ENCODE measurements at regions not wholly inside any gene's neighbourhood (a gene's known extent, or its start where the extent isn't known, plus 50 kb on each side); places are given as distances from the start of the nearest gene placed in this dataset.

GRCh38 chr22:34429314-34429713, 509.0 kb upstream of the LARGE1 start:
- Mint-ChIP-seq H3K27ac (no peak overlapping the region), H3K4me1 (ENCODE audit: low read depth) (no peaks in the 10 kb centered on the region), H3K36me3 (ENCODE audit: low read depth) (no peaks in the 10 kb centered on the region), H3K27me3 (no peaks in the 10 kb centered on the region), H3K4me3 (no peak overlapping the region), H3K9me3 (peaks cover 3% of the 10 kb centered on the region)
- no peak for DNase-seq

DNA sequence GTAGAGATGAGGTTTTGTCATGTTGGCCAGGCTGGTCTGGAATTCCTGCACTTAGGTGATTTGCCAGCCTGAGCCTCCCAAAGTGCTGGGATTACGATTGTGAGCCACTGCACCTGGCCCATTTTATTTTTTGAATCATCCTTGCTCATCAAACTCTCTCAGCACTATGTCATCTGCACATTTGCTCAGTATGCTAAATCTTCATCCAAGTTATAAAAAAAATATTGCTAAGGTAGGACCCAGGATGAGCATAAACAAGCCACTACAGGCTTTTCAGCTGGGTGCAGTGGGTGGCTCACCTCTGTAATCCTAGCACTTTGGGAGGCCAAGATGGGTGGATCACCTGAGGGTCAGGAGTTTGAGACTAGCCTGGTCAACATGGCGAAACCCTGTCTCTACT, 510.1 kb upstream of the LARGE1 start:
- no peaks in the 10 kb centered on the region for H3K27me3 Mint-ChIP-seq

GRCh38 chr22:34434371-34434770, 514.1 kb upstream of the LARGE1 start:
- no peak for DNase-seq

More for the DNA sequence above, 510.1 kb upstream of the LARGE1 start:
- H3K36me3 Mint-ChIP-seq (ENCODE audit: low read depth): no peaks in the 10 kb centered on the region
- H3K4me1 Mint-ChIP-seq (ENCODE audit: low read depth): no peaks in the 10 kb centered on the region
- H3K27ac Mint-ChIP-seq: no peak overlapping the region
- no peak for DNase-seq
- no peak overlapping the region for H3K4me3 Mint-ChIP-seq
- peaks cover 3% of the 10 kb centered on the region for H3K9me3 Mint-ChIP-seq

GRCh38 chr22:34437140-34437539, 516.9 kb upstream of the LARGE1 start:
- no peak overlapping the region for H3K27ac Mint-ChIP-seq
- no peak for DNase-seq
- no peaks in the 10 kb centered on the region for H3K9me3 Mint-ChIP-seq
- no peaks in the 10 kb centered on the region for H3K4me1 Mint-ChIP-seq (ENCODE audit: low read depth)
- H3K4me3 Mint-ChIP-seq: no peak overlapping the region
- no peaks in the 10 kb centered on the region for H3K36me3 Mint-ChIP-seq (ENCODE audit: low read depth)
- H3K27me3 Mint-ChIP-seq: no peaks in the 10 kb centered on the region

More at GRCh38 chr22:34434371-34434770, 514.1 kb upstream of the LARGE1 start:
- H3K4me3 Mint-ChIP-seq: no peak overlapping the region
- no peaks in the 10 kb centered on the region for H3K9me3 Mint-ChIP-seq
- H3K27me3 Mint-ChIP-seq: no peaks in the 10 kb centered on the region
- no peaks in the 10 kb centered on the region for H3K4me1 Mint-ChIP-seq (ENCODE audit: low read depth)
- no peaks in the 10 kb centered on the region for H3K36me3 Mint-ChIP-seq (ENCODE audit: low read depth)
- no peak overlapping the region for H3K27ac Mint-ChIP-seq

GRCh38 chr22:34454598-34454997, 534.3 kb upstream of the LARGE1 start:
- Mint-ChIP-seq H3K27me3 (no peaks in the 10 kb centered on the region), H3K36me3 (ENCODE audit: low read depth) (no peaks in the 10 kb centered on the region), H3K9me3 (no peaks in the 10 kb centered on the region), H3K4me1 (ENCODE audit: low read depth) (no peaks in the 10 kb centered on the region), H3K27ac (no peak overlapping the region), H3K4me3 (no peak overlapping the region)
- DNase-seq: no peak

DNA sequence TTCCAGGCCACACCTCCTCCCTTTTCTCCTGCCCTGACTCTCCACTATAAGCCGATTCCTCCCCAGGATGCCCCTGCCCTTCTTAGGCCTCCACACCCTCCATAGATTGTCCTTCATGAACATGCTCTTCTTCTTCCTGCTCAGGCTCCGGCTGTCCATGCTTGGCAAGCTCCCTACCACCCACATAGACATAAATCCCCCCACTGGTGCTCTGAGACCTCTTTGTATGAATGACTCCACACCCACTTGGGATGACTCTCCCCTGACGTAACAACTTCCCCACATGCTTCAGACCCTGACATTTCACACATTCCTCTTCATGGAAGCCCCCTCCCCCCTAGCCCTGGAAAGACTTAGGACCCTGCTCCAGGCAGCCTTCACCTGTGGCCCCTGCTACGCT, 542.5 kb upstream of the LARGE1 start:
- H3K36me3 Mint-ChIP-seq (ENCODE audit: low read depth): no peaks in the 10 kb centered on the region
- no peak overlapping the region for H3K27ac Mint-ChIP-seq
- no peaks in the 10 kb centered on the region for H3K4me1 Mint-ChIP-seq (ENCODE audit: low read depth)
- no peak overlapping the region for H3K4me3 Mint-ChIP-seq
- no peak for DNase-seq
- no peaks in the 10 kb centered on the region for H3K27me3 Mint-ChIP-seq
- H3K9me3 Mint-ChIP-seq: no peaks in the 10 kb centered on the region

DNA sequence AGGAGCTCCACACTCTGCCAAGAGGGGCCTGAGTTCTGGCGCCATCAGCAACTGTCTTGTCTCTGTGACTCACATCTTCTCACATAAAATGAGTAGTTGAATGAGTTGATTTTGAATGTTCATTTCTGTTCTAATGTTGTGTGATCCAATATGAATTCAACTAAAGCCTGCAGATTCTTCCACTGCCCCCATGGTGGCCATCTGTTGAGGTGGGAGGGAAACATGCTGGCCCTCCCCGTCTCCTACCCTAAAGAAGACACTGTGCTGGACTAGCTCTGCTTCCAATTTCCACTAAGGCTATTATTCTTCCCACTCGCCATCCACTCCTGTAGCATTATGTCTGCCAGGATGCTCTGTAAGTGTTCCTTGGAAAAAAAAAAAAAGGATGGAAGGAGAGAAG, 555.6 kb upstream of the LARGE1 start:
- H3K27ac Mint-ChIP-seq: no peak overlapping the region
- DNase-seq: no peak
- H3K36me3 Mint-ChIP-seq (ENCODE audit: low read depth): no peaks in the 10 kb centered on the region
- H3K9me3 Mint-ChIP-seq: peaks cover 10% of the 10 kb centered on the region
- no peaks in the 10 kb centered on the region for H3K4me1 Mint-ChIP-seq (ENCODE audit: low read depth)
- no peak overlapping the region for H3K4me3 Mint-ChIP-seq
- H3K27me3 Mint-ChIP-seq: no peaks in the 10 kb centered on the region

GRCh38 chr22:34476762-34477161, 556.5 kb upstream of the LARGE1 start:
- H3K4me1 Mint-ChIP-seq (ENCODE audit: low read depth): no peaks in the 10 kb centered on the region

GRCh38 chr22:34481090-34481489, 560.8 kb upstream of the LARGE1 start:
- no peaks in the 10 kb centered on the region for H3K36me3 Mint-ChIP-seq (ENCODE audit: low read depth)
- no peaks in the 10 kb centered on the region for H3K4me1 Mint-ChIP-seq (ENCODE audit: low read depth)
- no peak overlapping the region for H3K4me3 Mint-ChIP-seq

More at GRCh38 chr22:34476762-34477161, 556.5 kb upstream of the LARGE1 start:
- H3K9me3 Mint-ChIP-seq: peaks cover 15% of the 10 kb centered on the region
- H3K4me3 Mint-ChIP-seq: no peak overlapping the region
- H3K27ac Mint-ChIP-seq: no peak overlapping the region
- no peaks in the 10 kb centered on the region for H3K27me3 Mint-ChIP-seq
- DNase-seq: no peak
- no peaks in the 10 kb centered on the region for H3K36me3 Mint-ChIP-seq (ENCODE audit: low read depth)

DNA sequence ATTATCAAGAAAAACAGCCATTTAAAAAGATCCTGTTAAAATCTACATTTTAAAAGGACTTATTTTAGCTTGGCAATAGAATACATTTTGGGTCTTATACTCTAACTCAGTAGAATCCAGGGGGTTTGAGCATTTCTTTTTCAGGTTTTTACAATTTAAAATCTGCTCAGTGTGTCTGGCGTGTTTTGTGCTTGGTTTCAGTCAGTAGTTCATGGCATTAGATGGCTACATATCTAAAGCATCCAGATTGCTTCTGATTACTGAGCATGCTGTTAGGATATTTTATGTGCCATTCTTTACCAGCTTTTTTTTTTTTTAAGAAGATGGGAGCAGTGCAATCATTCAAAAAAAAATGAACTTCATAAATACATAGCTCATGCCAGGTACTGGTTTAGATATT, 566.1 kb upstream of the LARGE1 start:
- Mint-ChIP-seq H3K9me3 (peaks cover 3% of the 10 kb centered on the region), H3K27ac (no peak overlapping the region), H3K4me3 (no peak overlapping the region), H3K4me1 (ENCODE audit: low read depth) (no peaks in the 10 kb centered on the region), H3K27me3 (no peaks in the 10 kb centered on the region), H3K36me3 (ENCODE audit: low read depth) (no peaks in the 10 kb centered on the region)
- no peak for DNase-seq

More at GRCh38 chr22:34481090-34481489, 560.8 kb upstream of the LARGE1 start:
- H3K27me3 Mint-ChIP-seq: no peaks in the 10 kb centered on the region
- peaks cover 18% of the 10 kb centered on the region for H3K9me3 Mint-ChIP-seq
- no peak for DNase-seq
- H3K27ac Mint-ChIP-seq: no peak overlapping the region

DNA sequence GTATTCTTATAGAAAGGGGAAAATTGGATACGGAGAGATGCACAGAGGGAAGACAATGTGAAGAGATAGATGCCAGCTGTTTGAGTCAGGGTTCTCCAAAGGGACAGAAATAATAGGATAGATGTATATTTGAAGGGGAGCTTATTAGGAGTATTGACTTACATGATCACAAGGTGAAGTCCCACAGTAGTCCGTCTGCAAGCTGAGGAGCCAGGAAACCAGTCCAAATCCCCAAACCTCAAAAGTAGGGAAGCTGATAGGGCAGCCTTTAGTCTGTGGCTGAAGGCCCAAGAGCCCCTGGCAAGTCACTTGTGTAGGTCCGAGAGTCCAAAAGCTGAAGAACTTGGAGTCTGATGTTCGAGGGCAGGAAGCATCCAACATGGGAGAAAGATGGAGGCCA, 569.6 kb upstream of the LARGE1 start:
- H3K36me3 Mint-ChIP-seq (ENCODE audit: low read depth): no peaks in the 10 kb centered on the region
- no peaks in the 10 kb centered on the region for H3K27me3 Mint-ChIP-seq
- H3K9me3 Mint-ChIP-seq: peaks cover 12% of the 10 kb centered on the region
- no peak for DNase-seq
- no peak overlapping the region for H3K4me3 Mint-ChIP-seq
- H3K27ac Mint-ChIP-seq: no peak overlapping the region
- no peaks in the 10 kb centered on the region for H3K4me1 Mint-ChIP-seq (ENCODE audit: low read depth)

- no peak overlapping the region for H3K27ac Mint-ChIP-seq
- no peaks in the 10 kb centered on the region for H3K36me3 Mint-ChIP-seq (ENCODE audit: low read depth)
- no peak for DNase-seq
- H3K4me1 Mint-ChIP-seq (ENCODE audit: low read depth): no peaks in the 10 kb centered on the region
- no peaks in the 10 kb centered on the region for H3K27me3 Mint-ChIP-seq
- peaks cover 15% of the 10 kb centered on the region for H3K9me3 Mint-ChIP-seq
- H3K4me3 Mint-ChIP-seq: no peak overlapping the region
Observed at GRCh38 chr22:34490886-34491285, 570.6 kb upstream of the LARGE1 start.

GRCh38 chr22:34493486-34493885, 572.5 kb upstream of the ISX start:
- H3K27ac Mint-ChIP-seq: no peak overlapping the region
- no peaks in the 10 kb centered on the region for H3K4me1 Mint-ChIP-seq (ENCODE audit: low read depth)
- no peak overlapping the region for H3K4me3 Mint-ChIP-seq
- no peaks in the 10 kb centered on the region for H3K36me3 Mint-ChIP-seq (ENCODE audit: low read depth)
- DNase-seq: no peak
- H3K27me3 Mint-ChIP-seq: no peaks in the 10 kb centered on the region
- peaks cover 18% of the 10 kb centered on the region for H3K9me3 Mint-ChIP-seq

GRCh38 chr22:34501366-34501965, 564.5 kb upstream of the ISX start:
- no peaks in the 10 kb centered on the region for H3K36me3 Mint-ChIP-seq (ENCODE audit: low read depth)
- no peak overlapping the region for H3K27ac Mint-ChIP-seq
- peaks cover 3% of the 10 kb centered on the region for H3K9me3 Mint-ChIP-seq
- DNase-seq: no peak
- H3K4me3 Mint-ChIP-seq: no peak overlapping the region
- H3K27me3 Mint-ChIP-seq: no peaks in the 10 kb centered on the region
- H3K4me1 Mint-ChIP-seq (ENCODE audit: low read depth): no peaks in the 10 kb centered on the region

GRCh38 chr22:34502821-34503220, 563.1 kb upstream of the ISX start:
- Mint-ChIP-seq H3K4me1 (ENCODE audit: low read depth) (no peaks in the 10 kb centered on the region), H3K27me3 (no peaks in the 10 kb centered on the region), H3K36me3 (ENCODE audit: low read depth) (no peaks in the 10 kb centered on the region), H3K27ac (no peak overlapping the region), H3K4me3 (no peak overlapping the region), H3K9me3 (no peaks in the 10 kb centered on the region)
- no peak for DNase-seq

DNA sequence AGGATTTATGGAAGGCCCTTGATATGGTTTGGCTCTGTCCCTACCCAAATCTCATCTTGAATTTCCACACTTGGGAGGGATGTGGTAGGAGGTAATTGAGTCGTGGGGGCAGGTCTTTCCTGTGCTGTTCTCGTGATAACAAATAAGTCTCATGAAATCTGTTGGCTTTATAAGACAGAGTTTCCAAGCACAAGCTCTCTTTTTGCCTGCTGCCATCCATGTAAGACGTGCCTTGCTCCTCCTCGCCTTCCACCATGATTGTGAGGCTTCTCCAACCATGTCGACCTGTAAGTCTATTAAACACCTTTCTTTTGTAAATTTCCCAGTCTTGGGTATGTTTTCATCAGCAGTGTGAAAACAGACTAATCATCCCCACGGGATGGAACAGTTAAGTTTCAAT, 557.2 kb upstream of the ISX start:
- Mint-ChIP-seq H3K9me3 (no peaks in the 10 kb centered on the region), H3K27me3 (no peaks in the 10 kb centered on the region), H3K4me1 (ENCODE audit: low read depth) (no peaks in the 10 kb centered on the region), H3K4me3 (no peak overlapping the region), H3K27ac (no peak overlapping the region), H3K36me3 (ENCODE audit: low read depth) (no peaks in the 10 kb centered on the region)
- DNase-seq: no peak

Measured in activated T-cell treated with anti-CD3 and anti-CD28 coated beads, Interleukin-2, amount 50 U/mL, for 24 hours (primary cell).